Memory B cell (primary cell): ENCODE measurements at regions not wholly inside any gene's neighbourhood (a gene's known extent, or its start where the extent isn't known, plus 50 kb on each side); places are given as distances from the start of the nearest gene placed in this dataset.

Experiments
- ATAC-seq: fragments of 150-1000 bp; cut with Tn5 transposase; 2 replicates; pipeline ENCODE4 v1.10.0; 2021; ENCODE audit warnings: low read depth, mild to moderate bottlenecking, moderate library complexity
- DNase-seq, 2 donors: peaks; one replicate each; pipeline ENCODE4 v3.0.0; 2022; ENCODE audit warnings: low spot score in 2 of 2
- H3K27ac Mint-ChIP-seq: one replicate; pipeline ENCODE4 v1.8.0; 2022; ENCODE audit warnings: mild to moderate bottlenecking, moderate library complexity, mixed read lengths
- H3K27me3 Mint-ChIP-seq: one replicate; pipeline ENCODE4 v1.8.0; 2022; ENCODE audit warnings: mixed read lengths
- H3K36me3 Mint-ChIP-seq: one replicate; pipeline ENCODE4 v1.8.0; 2022; ENCODE audit warnings: mild to moderate bottlenecking, mixed read lengths
- H3K4me1 Mint-ChIP-seq: one replicate; pipeline ENCODE4 v1.8.0; 2022; ENCODE audit warnings: mixed read lengths
- H3K4me3 Mint-ChIP-seq: one replicate; pipeline ENCODE4 v1.8.0; 2022; ENCODE audit warnings: mild to moderate bottlenecking, moderate library complexity, mixed read lengths
- H3K9me3 Mint-ChIP-seq: one replicate; pipeline ENCODE4 v1.8.0; 2022; ENCODE audit warnings: mixed read lengths

- H3K4me3 Mint-ChIP-seq = no peak overlapping the region
- no peaks in the 10 kb centered on the region for H3K36me3 Mint-ChIP-seq
- no peaks in the 10 kb centered on the region for H3K4me1 Mint-ChIP-seq
- H3K27ac Mint-ChIP-seq = no peak overlapping the region
- H3K9me3 Mint-ChIP-seq = peaks cover 5% of the 10 kb centered on the region
- ATAC-seq (no peak), DNase-seq (no peak)
- no peaks in the 10 kb centered on the region for H3K27me3 Mint-ChIP-seq
Measured at GRCh38 chr18:77785415-77785975, 535.8 kb downstream of the GALR1 start.

- no peak overlapping the region for H3K27ac Mint-ChIP-seq
- H3K27me3 Mint-ChIP-seq = peaks cover 4% of the 10 kb centered on the region
- DNase-seq (no peak), ATAC-seq (no peak)
- no peak overlapping the region for H3K4me3 Mint-ChIP-seq
- H3K4me1 Mint-ChIP-seq = no peaks in the 10 kb centered on the region
- peaks cover 8% of the 10 kb centered on the region for H3K9me3 Mint-ChIP-seq
- no peaks in the 10 kb centered on the region for H3K36me3 Mint-ChIP-seq
Measured at GRCh38 chr18:77803024-77803423, 553.4 kb downstream of the GALR1 start.

- no peaks in the 10 kb centered on the region for H3K4me1 Mint-ChIP-seq
- H3K36me3 Mint-ChIP-seq = no peaks in the 10 kb centered on the region
- ATAC-seq = no peak
- no peak overlapping the region for H3K4me3 Mint-ChIP-seq
- H3K27me3 Mint-ChIP-seq = peaks cover 4% of the 10 kb centered on the region
- no peak for DNase-seq
- no peak overlapping the region for H3K27ac Mint-ChIP-seq
- peaks cover 8% of the 10 kb centered on the region for H3K9me3 Mint-ChIP-seq
Measured at GRCh38 chr18:77804382-77804781, 554.7 kb downstream of the GALR1 start.

- no peak for ATAC-seq
- no peaks in the 10 kb centered on the region for H3K36me3 Mint-ChIP-seq
- peaks cover 9% of the 10 kb centered on the region for H3K9me3 Mint-ChIP-seq
Measured at GRCh38 chr18:77807650-77808049, 558.0 kb downstream of the GALR1 start.

GRCh38 chr18:77811503-77811902, 561.9 kb downstream of the GALR1 start:
- no peak for ATAC-seq
- Mint-ChIP-seq H3K4me1 (no peaks in the 10 kb centered on the region), H3K9me3 (peaks cover 5% of the 10 kb centered on the region), H3K36me3 (no peaks in the 10 kb centered on the region), H3K27me3 (peaks cover 4% of the 10 kb centered on the region), H3K27ac (no peak overlapping the region), H3K4me3 (no peak overlapping the region)
- DNase-seq = no peak

More at GRCh38 chr18:77807650-77808049, 558.0 kb downstream of the GALR1 start:
- DNase-seq = no peak
- Mint-ChIP-seq H3K27me3 (peaks cover 5% of the 10 kb centered on the region), H3K27ac (no peak overlapping the region), H3K4me1 (no peaks in the 10 kb centered on the region), H3K4me3 (no peak overlapping the region)

GRCh38 chr18:77815666-77816338, 566.2 kb downstream of the GALR1 start:
- H3K36me3 Mint-ChIP-seq = peaks cover 2% of the 10 kb centered on the region
- H3K4me1 Mint-ChIP-seq = no peaks in the 10 kb centered on the region
- H3K4me3 Mint-ChIP-seq = no peak overlapping the region
- H3K9me3 Mint-ChIP-seq = peaks cover 8% of the 10 kb centered on the region
- ATAC-seq = no peak
- H3K27me3 Mint-ChIP-seq = peaks cover 10% of the 10 kb centered on the region
- no peak overlapping the region for H3K27ac Mint-ChIP-seq
- DNase-seq = no peak

GRCh38 chr18:77818328-77818727, 568.7 kb downstream of the GALR1 start:
- ATAC-seq (no peak), DNase-seq (no peak)
- Mint-ChIP-seq H3K27ac (no peak overlapping the region), H3K9me3 (peaks cover 7% of the 10 kb centered on the region), H3K4me3 (no peak overlapping the region), H3K27me3 (peaks cover 9% of the 10 kb centered on the region), H3K4me1 (no peaks in the 10 kb centered on the region), H3K36me3 (peaks cover 2% of the 10 kb centered on the region)

- H3K27me3 Mint-ChIP-seq = peaks cover 9% of the 10 kb centered on the region
- peaks cover 2% of the 10 kb centered on the region for H3K36me3 Mint-ChIP-seq
- H3K9me3 Mint-ChIP-seq = peaks cover 7% of the 10 kb centered on the region
- no peak overlapping the region for H3K4me3 Mint-ChIP-seq
- DNase-seq = no peak
- H3K4me1 Mint-ChIP-seq = no peaks in the 10 kb centered on the region
- no peak overlapping the region for H3K27ac Mint-ChIP-seq
- no peak for ATAC-seq
Measured at GRCh38 chr18:77820472-77820871, 570.8 kb downstream of the GALR1 start.

GRCh38 chr18:77821892-77822291, 572.2 kb downstream of the GALR1 start:
- Mint-ChIP-seq H3K4me1 (no peaks in the 10 kb centered on the region), H3K4me3 (no peak overlapping the region), H3K9me3 (peaks cover 7% of the 10 kb centered on the region), H3K27me3 (peaks cover 9% of the 10 kb centered on the region), H3K36me3 (peaks cover 2% of the 10 kb centered on the region), H3K27ac (no peak overlapping the region)
- DNase-seq (no peak), ATAC-seq (no peak)

- ATAC-seq (no peak), DNase-seq (no peak)
- Mint-ChIP-seq H3K27ac (no peak overlapping the region), H3K4me3 (no peak overlapping the region), H3K9me3 (peaks cover 7% of the 10 kb centered on the region), H3K27me3 (peaks cover 9% of the 10 kb centered on the region), H3K4me1 (no peaks in the 10 kb centered on the region), H3K36me3 (peaks cover 2% of the 10 kb centered on the region)
Measured at GRCh38 chr18:77822632-77823031, 573.0 kb downstream of the GALR1 start.

GRCh38 chr18:77833807-77834206, 584.2 kb downstream of the GALR1 start:
- Mint-ChIP-seq H3K27ac (no peak overlapping the region), H3K4me3 (no peak overlapping the region), H3K9me3 (no peaks in the 10 kb centered on the region), H3K27me3 (no peaks in the 10 kb centered on the region), H3K36me3 (no peaks in the 10 kb centered on the region), H3K4me1 (no peaks in the 10 kb centered on the region)
- ATAC-seq (no peak), DNase-seq (no peak)

GRCh38 chr18:77851802-77852201, 602.2 kb downstream of the GALR1 start:
- H3K4me3 Mint-ChIP-seq = no peak overlapping the region
- H3K4me1 Mint-ChIP-seq = no peaks in the 10 kb centered on the region
- ATAC-seq = no peak
- no peak overlapping the region for H3K27ac Mint-ChIP-seq
- DNase-seq = no peak
- peaks cover 1% of the 10 kb centered on the region for H3K9me3 Mint-ChIP-seq
- no peaks in the 10 kb centered on the region for H3K36me3 Mint-ChIP-seq
- no peaks in the 10 kb centered on the region for H3K27me3 Mint-ChIP-seq

- Mint-ChIP-seq H3K36me3 (no peaks in the 10 kb centered on the region), H3K4me1 (no peaks in the 10 kb centered on the region), H3K27me3 (no peaks in the 10 kb centered on the region), H3K27ac (no peak overlapping the region), H3K9me3 (no peaks in the 10 kb centered on the region), H3K4me3 (no peak overlapping the region)
- ATAC-seq = no peak
- DNase-seq = no peak
Measured at GRCh38 chr18:77853859-77854258, 604.2 kb downstream of the GALR1 start.

GRCh38 chr18:77857678-77858655, 608.3 kb downstream of the GALR1 start:
- no peaks in the 10 kb centered on the region for H3K4me1 Mint-ChIP-seq
- no peak overlapping the region for H3K27ac Mint-ChIP-seq
- no peak for ATAC-seq
- H3K27me3 Mint-ChIP-seq = no peaks in the 10 kb centered on the region
- no peak overlapping the region for H3K4me3 Mint-ChIP-seq
- H3K36me3 Mint-ChIP-seq = no peaks in the 10 kb centered on the region
- H3K9me3 Mint-ChIP-seq = peaks cover 2% of the 10 kb centered on the region
- no peak for DNase-seq
